ENCODE measurements at regions not wholly inside any gene's neighbourhood (a gene's known extent, or its start where the extent isn't known, plus 50 kb on each side); places are given as distances from the start of the nearest gene placed in this dataset.

- TF ChIP-seq, protein P1, sequence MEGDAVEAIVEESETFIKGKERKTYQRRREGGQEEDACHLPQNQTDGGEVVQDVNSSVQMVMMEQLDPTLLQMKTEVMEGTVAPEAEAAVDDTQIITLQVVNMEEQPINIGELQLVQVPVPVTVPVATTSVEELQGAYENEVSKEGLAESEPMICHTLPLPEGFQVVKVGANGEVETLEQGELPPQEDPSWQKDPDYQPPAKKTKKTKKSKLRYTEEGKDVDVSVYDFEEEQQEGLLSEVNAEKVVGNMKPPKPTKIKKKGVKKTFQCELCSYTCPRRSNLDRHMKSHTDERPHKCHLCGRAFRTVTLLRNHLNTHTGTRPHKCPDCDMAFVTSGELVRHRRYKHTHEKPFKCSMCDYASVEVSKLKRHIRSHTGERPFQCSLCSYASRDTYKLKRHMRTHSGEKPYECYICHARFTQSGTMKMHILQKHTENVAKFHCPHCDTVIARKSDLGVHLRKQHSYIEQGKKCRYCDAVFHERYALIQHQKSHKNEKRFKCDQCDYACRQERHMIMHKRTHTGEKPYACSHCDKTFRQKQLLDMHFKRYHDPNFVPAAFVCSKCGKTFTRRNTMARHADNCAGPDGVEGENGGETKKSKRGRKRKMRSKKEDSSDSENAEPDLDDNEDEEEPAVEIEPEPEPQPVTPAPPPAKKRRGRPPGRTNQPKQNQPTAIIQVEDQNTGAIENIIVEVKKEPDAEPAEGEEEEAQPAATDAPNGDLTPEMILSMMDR (IDR thresholded peaks at IDR 0.05), result no peak
- TF ChIP-seq HDAC2 (IDR thresholded peaks at IDR 0.05) (no peak), PHF8 (IDR thresholded peaks at IDR 0.05; ENCODE audit: borderline replicate concordance, low read depth) (no peak), MAZ (IDR thresholded peaks at IDR 0.05; ENCODE audit: borderline replicate concordance, low read depth, low read length) (no peak), MAFK (IDR thresholded peaks at IDR 0.05; ENCODE audit: partially characterized antibody) (no peak), EP300 (IDR thresholded peaks at IDR 0.05) (no peak), POLR2A (IDR thresholded peaks at IDR 0.05; ENCODE audit: low read length) (no peak), CEBPB (IDR thresholded peaks at IDR 0.05) (no peak), CHD4 (IDR thresholded peaks at IDR 0.05; ENCODE audit: borderline replicate concordance) (no peak), MYC (IDR thresholded peaks at IDR 0.05; ENCODE audit: borderline replicate concordance, low read length) (no peak)
- TF ChIP-seq, protein P2, sequence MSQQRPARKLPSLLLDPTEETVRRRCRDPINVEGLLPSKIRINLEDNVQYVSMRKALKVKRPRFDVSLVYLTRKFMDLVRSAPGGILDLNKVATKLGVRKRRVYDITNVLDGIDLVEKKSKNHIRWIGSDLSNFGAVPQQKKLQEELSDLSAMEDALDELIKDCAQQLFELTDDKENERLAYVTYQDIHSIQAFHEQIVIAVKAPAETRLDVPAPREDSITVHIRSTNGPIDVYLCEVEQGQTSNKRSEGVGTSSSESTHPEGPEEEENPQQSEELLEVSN (IDR thresholded peaks at IDR 0.05; ENCODE audit: borderline replicate concordance, low read depth), result no peak
Observed at GRCh38 chr10:61232780-61233179, 220.4 kb downstream of the TMEM26 start.

All from A549 (cell line).